ENCODE measurements at regions not wholly inside any gene's neighbourhood (a gene's known extent, or its start where the extent isn't known, plus 50 kb on each side); places are given as distances from the start of the nearest gene placed in this dataset.
"Not testable (repeated sequence)": the region's sequence is repeated elsewhere in the genome, so short reads cannot be mapped to it uniquely, and the experiment has no call there.

GRCh38 chr2:83273322-83273721 is 1185.8 kb downstream of the SUCLG1 start:
- H3K36me3 ChIP-seq = no peaks in the 10 kb centered on the region
- TF ChIP-seq POLR2AphosphoS5 (IDR thresholded peaks at IDR 0.05) = no peak
- TF ChIP-seq, protein P1, sequence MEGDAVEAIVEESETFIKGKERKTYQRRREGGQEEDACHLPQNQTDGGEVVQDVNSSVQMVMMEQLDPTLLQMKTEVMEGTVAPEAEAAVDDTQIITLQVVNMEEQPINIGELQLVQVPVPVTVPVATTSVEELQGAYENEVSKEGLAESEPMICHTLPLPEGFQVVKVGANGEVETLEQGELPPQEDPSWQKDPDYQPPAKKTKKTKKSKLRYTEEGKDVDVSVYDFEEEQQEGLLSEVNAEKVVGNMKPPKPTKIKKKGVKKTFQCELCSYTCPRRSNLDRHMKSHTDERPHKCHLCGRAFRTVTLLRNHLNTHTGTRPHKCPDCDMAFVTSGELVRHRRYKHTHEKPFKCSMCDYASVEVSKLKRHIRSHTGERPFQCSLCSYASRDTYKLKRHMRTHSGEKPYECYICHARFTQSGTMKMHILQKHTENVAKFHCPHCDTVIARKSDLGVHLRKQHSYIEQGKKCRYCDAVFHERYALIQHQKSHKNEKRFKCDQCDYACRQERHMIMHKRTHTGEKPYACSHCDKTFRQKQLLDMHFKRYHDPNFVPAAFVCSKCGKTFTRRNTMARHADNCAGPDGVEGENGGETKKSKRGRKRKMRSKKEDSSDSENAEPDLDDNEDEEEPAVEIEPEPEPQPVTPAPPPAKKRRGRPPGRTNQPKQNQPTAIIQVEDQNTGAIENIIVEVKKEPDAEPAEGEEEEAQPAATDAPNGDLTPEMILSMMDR (IDR thresholded peaks at IDR 0.05) = no peak
- no peak for TF ChIP-seq EP300 (IDR thresholded peaks at IDR 0.05)
- TF ChIP-seq POLR2A (IDR thresholded peaks at IDR 0.05) = no peak
- no peak overlapping the region for H3K27ac ChIP-seq
- no peaks in the 10 kb centered on the region for H3K9me3 ChIP-seq
- no peaks in the 10 kb centered on the region for H3K27me3 ChIP-seq
- H3K4me3 ChIP-seq = no peak overlapping the region
- no peaks in the 10 kb centered on the region for H3K4me1 ChIP-seq
- DNase-seq = no peak
- ATAC-seq (ENCODE audit: low FRiP score in 2 of 2) = no peak

DNA sequence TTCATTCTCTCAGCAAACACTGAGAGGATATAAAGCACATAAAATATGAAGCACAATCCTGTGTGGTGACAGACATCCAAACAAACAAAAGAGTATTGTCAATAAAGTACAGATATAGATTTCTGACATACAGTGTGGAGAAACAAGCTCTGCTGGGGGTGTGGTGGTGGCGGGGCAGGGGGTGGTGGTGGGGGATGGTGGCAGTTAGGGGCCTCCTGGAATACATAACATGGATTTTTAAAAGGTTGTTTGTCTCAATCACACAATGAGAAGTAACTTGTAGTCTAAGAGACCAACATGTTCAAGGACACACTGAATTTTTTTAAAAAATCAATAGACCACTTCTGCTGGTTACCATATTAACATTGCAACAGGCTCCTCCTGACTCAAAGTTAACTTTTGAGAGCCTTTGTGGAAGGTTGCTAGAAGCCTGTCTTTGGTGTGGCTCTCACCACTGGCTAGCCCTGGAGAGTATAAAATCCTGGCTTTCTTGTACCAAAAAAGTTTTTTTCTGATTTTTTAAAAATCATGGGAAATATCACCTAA is 1197.4 kb downstream of the SUCLG1 start:
- Histone ChIP-seq H3K4me1 (no peaks in the 10 kb centered on the region), H3K36me3 (no peaks in the 10 kb centered on the region), H3K9me3 (no peaks in the 10 kb centered on the region), H3K27me3 (no peaks in the 10 kb centered on the region), H3K4me3 (no peak overlapping the region), H3K27ac (no peak overlapping the region)
- TF ChIP-seq POLR2AphosphoS5 (IDR thresholded peaks at IDR 0.05) (no peak), EP300 (IDR thresholded peaks at IDR 0.05) (no peak), POLR2A (IDR thresholded peaks at IDR 0.05) (no peak)
- TF ChIP-seq, protein P1 (IDR thresholded peaks at IDR 0.05) = no peak
- ATAC-seq (ENCODE audit: low FRiP score in 2 of 2) (no peak), DNase-seq (no peak)
- WGBS, 2 donors = 64 to 69% methylated on average over 1 of the region's 1 CpG

DNA sequence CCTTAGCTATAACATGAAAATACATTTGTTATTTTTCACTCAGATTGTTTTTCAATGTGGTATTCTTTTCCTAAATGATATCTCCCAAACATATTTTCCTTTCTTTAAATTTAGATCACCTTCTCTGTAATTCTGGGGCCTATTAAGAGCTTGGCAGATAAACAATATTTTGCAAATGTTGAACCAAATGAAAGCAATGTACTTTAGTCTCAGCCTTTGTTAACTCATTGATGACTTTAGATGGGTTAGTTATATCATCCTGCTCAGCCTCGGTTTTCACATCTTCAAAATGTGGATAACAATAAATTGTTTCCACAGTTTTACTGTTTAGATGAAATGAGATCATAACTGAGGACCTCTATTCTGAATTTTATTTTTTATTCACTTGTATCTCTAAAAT is 1205.2 kb downstream of the SUCLG1 start:
- no peak overlapping the region for H3K4me3 ChIP-seq
- no peak overlapping the region for H3K27ac ChIP-seq
- no peaks in the 10 kb centered on the region for H3K36me3 ChIP-seq
- H3K4me1 ChIP-seq = no peaks in the 10 kb centered on the region
- H3K27me3 ChIP-seq = no peaks in the 10 kb centered on the region
- TF ChIP-seq POLR2A (IDR thresholded peaks at IDR 0.05) (no peak), EP300 (IDR thresholded peaks at IDR 0.05) (no peak), POLR2AphosphoS5 (IDR thresholded peaks at IDR 0.05) (no peak)
- TF ChIP-seq, protein P1 (IDR thresholded peaks at IDR 0.05) = no peak
- ATAC-seq (ENCODE audit: low FRiP score in 2 of 2) = no peak
- DNase-seq = no peak
- peaks cover 0 to under 1% (median 0%) of the 10 kb centered on the region in 4 donors for H3K9me3 ChIP-seq
- 83 to 88% methylated on average over 1 of the region's 1 CpG for WGBS, 2 donors

GRCh38 chr2:83251321-83251872 is 1207.7 kb downstream of the SUCLG1 start:
- Histone ChIP-seq H3K27me3 (no peaks in the 10 kb centered on the region), H3K4me3 (no peak overlapping the region), H3K9me3 (peaks cover 0 to 5% (median 0%) of the 10 kb centered on the region in 4 donors), H3K27ac (no peak overlapping the region), H3K4me1 (no peaks in the 10 kb centered on the region), H3K36me3 (no peaks in the 10 kb centered on the region)
- TF ChIP-seq POLR2A (IDR thresholded peaks at IDR 0.05) (no peak), EP300 (IDR thresholded peaks at IDR 0.05) (no peak)
- ATAC-seq (ENCODE audit: low FRiP score in 2 of 2) = no peak
- WGBS, 2 donors = 80 to 92% methylated on average over 3 of the region's 3 CpGs
- no peak for DNase-seq

DNA sequence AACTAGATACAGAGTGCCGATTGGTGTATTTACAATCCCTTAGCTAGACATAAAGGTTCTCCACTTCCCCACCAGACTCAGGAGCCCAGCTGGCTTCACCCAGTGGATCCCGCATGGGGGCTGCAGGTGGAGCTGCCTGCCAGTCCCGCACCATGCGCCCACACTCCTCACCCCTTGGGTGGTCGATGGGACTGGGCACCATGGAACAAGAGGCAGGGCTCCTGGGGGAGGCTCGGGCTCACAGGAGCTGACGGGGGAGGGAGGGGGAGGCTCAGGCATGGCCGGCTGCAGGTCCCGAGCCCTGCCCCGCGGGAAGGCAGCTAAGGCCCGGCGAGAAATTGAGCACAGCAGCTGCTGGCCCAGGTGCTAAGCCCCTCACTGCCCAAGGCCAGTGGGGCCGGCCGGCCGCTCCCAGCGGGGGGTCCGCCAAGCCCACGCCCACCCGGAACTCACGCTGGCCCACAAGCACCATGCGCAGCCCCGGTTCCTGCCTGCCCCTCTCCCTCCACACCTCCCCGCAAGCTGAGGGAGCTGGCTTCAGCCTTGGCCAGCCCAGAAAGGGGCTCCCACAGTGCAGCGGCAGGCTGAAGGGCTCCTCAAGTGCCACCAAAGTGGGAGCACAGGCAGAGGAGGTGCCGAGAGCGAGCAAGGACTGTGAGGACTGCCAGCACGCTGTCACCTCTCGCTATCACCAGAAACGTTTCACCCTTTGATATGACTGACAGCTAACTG is 1213.1 kb downstream of the SUCLG1 start:
- WGBS, 2 donors = 95 to 97% methylated on average over 7 to 28 of the region's 30 CpGs
- not testable (repeated sequence) for ATAC-seq (ENCODE audit: low FRiP score in 2 of 2); H3K4me1 ChIP-seq; H3K4me3 ChIP-seq; H3K36me3 ChIP-seq; H3K27ac ChIP-seq; H3K27me3 ChIP-seq
- peak in 1 of 2 donors; percentile 60 for DNase-seq
- peaks cover 0 to 14% (median 0%) of the 10 kb centered on the region in 4 donors for H3K9me3 ChIP-seq

All from upper lobe of left lung (tissue), 6 donors.